ENCODE measurements at regions not wholly inside any gene's neighbourhood (a gene's known extent, or its start where the extent isn't known, plus 50 kb on each side); places are given as distances from the start of the nearest gene placed in this dataset.

- TF ChIP-seq CTCF (IDR thresholded peaks at IDR 0.05; ENCODE audit: control extremely low read depth, extremely low read depth, low read depth, missing control alignments), result no peak
- ChIA-PET POLR2A (no interaction called here), CTCF (interaction anchor here (1.0 to 1.3 kb wide), 3 partner anchors 10 to 458 kb away, joined by 3 to 4 read pairs (median 3); no protein-coding TSS in a partner anchor)
- DNase-seq (ENCODE audit: extremely low spot score), result no peak
Observed at GRCh38 chr13:67791047-67791446, 560.9 kb upstream of the PCDH9 start.

- POLR2A ChIA-PET, result no interaction called here
- CTCF ChIA-PET, result no interaction called here
- DNase-seq (ENCODE audit: extremely low spot score), result no peak
- TF ChIP-seq CTCF (IDR thresholded peaks at IDR 0.05; ENCODE audit: control extremely low read depth, extremely low read depth, low read depth, missing control alignments), result no peak
Observed at GRCh38 chr13:67776151-67776550, 546.0 kb upstream of the PCDH9 start.

GRCh38 chr13:67775359-67775758 lies 545.2 kb upstream of the PCDH9 start:
- CTCF ChIA-PET, result no interaction called here
- DNase-seq (ENCODE audit: extremely low spot score), result no peak
- TF ChIP-seq CTCF (IDR thresholded peaks at IDR 0.05; ENCODE audit: control extremely low read depth, extremely low read depth, low read depth, missing control alignments), result no peak
- POLR2A ChIA-PET, result no interaction called here

GRCh38 chr13:67772807-67773453 lies 542.8 kb upstream of the PCDH9 start:
- TF ChIP-seq CTCF (IDR thresholded peaks at IDR 0.05; ENCODE audit: control extremely low read depth, extremely low read depth, low read depth, missing control alignments), result no peak
- CTCF ChIA-PET, result interaction anchor here (1.2 to 1.3 kb wide), 2 partner anchors 15 to 18 kb away, joined by 3 to 4 read pairs; no protein-coding TSS in a partner anchor
- DNase-seq (ENCODE audit: extremely low spot score), result no peak
- POLR2A ChIA-PET, result no interaction called here

- no peak for TF ChIP-seq CTCF (IDR thresholded peaks at IDR 0.05; ENCODE audit: control extremely low read depth, extremely low read depth, low read depth, missing control alignments)
- no peak for DNase-seq (ENCODE audit: extremely low spot score)
- POLR2A ChIA-PET, result interaction anchor here (0.6 kb wide), 1 partner anchor 200 kb away, joined by 3 read pairs; no protein-coding TSS in a partner anchor
- CTCF ChIA-PET, result no interaction called here
Observed at GRCh38 chr13:67771106-67771505, 541.0 kb upstream of the PCDH9 start.

- no peak for TF ChIP-seq CTCF (IDR thresholded peaks at IDR 0.05; ENCODE audit: control extremely low read depth, extremely low read depth, low read depth, missing control alignments)
- POLR2A ChIA-PET, result no interaction called here
- CTCF ChIA-PET, result no interaction called here
- no peak for DNase-seq (ENCODE audit: extremely low spot score)
Observed at GRCh38 chr13:67769987-67770341, 539.8 kb upstream of the PCDH9 start.

All from GM10248 (cell line).